OCI-LY7 (cell line): ENCODE measurements at regions not wholly inside any gene's neighbourhood (a gene's known extent, or its start where the extent isn't known, plus 50 kb on each side); places are given as distances from the start of the nearest gene placed in this dataset.

Experiments
- BruUV-seq: library from RNA; stranded (reverse); fragments of 400-500 nt; replicated peaks from 2 replicates; lab custom pipeline; 2021; lab: Mats Ljungman, UMichigan
- CTCF ChIA-PET: fragments of 300-600 bp; sonication (Branson Sonifier 250); formaldehyde crosslinking; loops from one replicate; lab custom pipeline; 2022; ENCODE audit warnings: antibody characterized with exemption; ENCODE audit not compliant: unreplicated experiment; lab: Charles Lee
- POLR2A ChIA-PET: fragments of 300-600 bp; sonication (Branson Sonifier 250); formaldehyde crosslinking; loops from one replicate; lab custom pipeline; 2022; ENCODE audit warnings: antibody characterized with exemption; lab: Charles Lee
- DNase-seq: peaks from one replicate; pipeline ENCODE4 v3.0.0-alpha.2; 2015; ENCODE audit warnings: low spot score
- H2AFZ ChIP-seq: fragments of 200-600 bp; sonication (generic), shearing (Covaris generic); 2 replicates; pipeline ENCODE4 v1.6.1; 2014; ENCODE audit warnings: mild to moderate bottlenecking, antibody characterized with exemption, low read length, moderate library complexity
- H3K27ac ChIP-seq: fragments of 200-600 bp; sonication (generic); 2 replicates; pipeline ENCODE4 v1.5.1; 2014; ENCODE audit warnings: mixed run types, low read depth, mild to moderate bottlenecking, moderate library complexity, low read length, inconsistent platforms; ENCODE audit not compliant: poor library complexity, severe bottlenecking
- H3K36me3 ChIP-seq: fragments of 200-600 bp; sonication (generic); 2 replicates; pipeline ENCODE4 v1.6.1; 2014; ENCODE audit warnings: mild to moderate bottlenecking, antibody characterized with exemption, low read length, moderate library complexity, mixed read lengths; ENCODE audit not compliant: insufficient read depth
- H3K4me1 ChIP-seq: fragments of 200-600 bp; sonication (generic); 2 replicates; pipeline ENCODE4 v1.5.1; 2014; ENCODE audit warnings: mild to moderate bottlenecking, low read length; ENCODE audit not compliant: insufficient read depth, poor library complexity, severe bottlenecking
- H3K4me2 ChIP-seq: fragments of 200-600 bp; sonication (generic); 2 replicates; pipeline ENCODE4 v1.6.1; 2014; ENCODE audit warnings: mild to moderate bottlenecking, low read length
- H3K4me3 ChIP-seq: fragments of 200-600 bp; sonication (generic); 2 replicates; pipeline ENCODE4 v1.5.1; 2014; ENCODE audit warnings: mild to moderate bottlenecking, low read depth, low read length; ENCODE audit not compliant: poor library complexity, severe bottlenecking
- H3K79me2 ChIP-seq: fragments of 200-600 bp; sonication (generic); 2 replicates; pipeline ENCODE4 v1.6.1; 2016; ENCODE audit warnings: low read depth, mild to moderate bottlenecking, low read length, moderate library complexity, mixed read lengths; ENCODE audit not compliant: insufficient read depth
- H3K9me2 ChIP-seq: fragments of 200-600 bp; sonication (generic); 2 replicates; pipeline ENCODE4 v1.6.1; 2016; ENCODE audit warnings: mild to moderate bottlenecking, low read length, mixed read lengths; ENCODE audit not compliant: insufficient read depth
- H3K9me3 ChIP-seq: fragments of 200-600 bp; sonication (generic); 2 replicates; pipeline ENCODE4 v1.6.1; 2014; ENCODE audit warnings: mild to moderate bottlenecking, mixed run types, low read length, mixed read lengths
- H4K20me1 ChIP-seq: fragments of 200-600 bp; sonication (generic); 2 replicates; pipeline ENCODE4 v1.6.1; 2014; ENCODE audit warnings: mild to moderate bottlenecking, antibody characterized with exemption, low read length, moderate library complexity, mixed read lengths; ENCODE audit not compliant: insufficient read depth
- EZH2phosphoT487 ChIP-seq: fragments of 200-600 bp; sonication (generic); IDR thresholded peaks from 2 replicates; pipeline ENCODE4 v1.6.1; 2018; ENCODE audit warnings: low read depth, borderline replicate concordance, mild to moderate bottlenecking, mixed run types, antibody characterized with exemption, low read length, moderate library complexity, mixed read lengths
- intact Hi-C: fragments of 100-400 bp; cut with micrococcal nuclease; formaldehyde crosslinking; loops from one replicate; pipeline ENCODE4 v1.10.0; 2022; ENCODE audit not compliant: unreplicated experiment
- TF ChIP-seq, protein P1 (sequence below): fragments of 200-600 bp; sonication (generic); conservative IDR thresholded peaks from 2 replicates; pipeline ENCODE4 v1.5.1; 2014; ENCODE audit warnings: mild to moderate bottlenecking, antibody characterized with exemption, low read length, moderate library complexity, mixed read lengths

DNA sequence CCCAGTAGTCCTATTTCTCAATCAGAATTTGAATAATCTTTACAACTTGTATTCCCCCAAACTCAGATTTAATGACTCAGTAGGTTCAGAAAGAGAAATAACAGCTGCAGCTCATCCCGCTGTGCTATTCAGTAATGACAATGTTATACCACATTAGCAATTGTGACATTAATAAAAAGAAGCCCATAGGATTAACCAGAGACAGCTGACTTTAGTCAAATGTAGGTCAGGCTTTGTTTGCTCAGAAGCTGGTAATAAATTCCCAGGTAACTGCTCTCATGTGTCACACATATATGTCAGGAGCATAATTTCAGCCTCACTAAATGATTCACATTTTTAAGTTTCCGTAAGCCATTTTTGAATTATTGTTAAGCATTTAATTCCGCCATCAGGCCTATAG is 222.0 kb upstream of the UBE2E2 start:
- no TSS peak for BruUV-seq
- H4K20me1 ChIP-seq: no peaks in the 10 kb centered on the region
- ChIA-PET CTCF (no interaction called here), POLR2A (interaction anchor here (1.2 kb wide), 1 partner anchor 11 kb away, joined by 4 read pairs; no protein-coding TSS in a partner anchor)
- H3K4me3 ChIP-seq: no peak overlapping the region
- no peaks in the 10 kb centered on the region for H3K79me2 ChIP-seq
- no peaks in the 10 kb centered on the region for H3K9me2 ChIP-seq
- no peak overlapping the region for H3K4me2 ChIP-seq
- TF ChIP-seq, protein P1, sequence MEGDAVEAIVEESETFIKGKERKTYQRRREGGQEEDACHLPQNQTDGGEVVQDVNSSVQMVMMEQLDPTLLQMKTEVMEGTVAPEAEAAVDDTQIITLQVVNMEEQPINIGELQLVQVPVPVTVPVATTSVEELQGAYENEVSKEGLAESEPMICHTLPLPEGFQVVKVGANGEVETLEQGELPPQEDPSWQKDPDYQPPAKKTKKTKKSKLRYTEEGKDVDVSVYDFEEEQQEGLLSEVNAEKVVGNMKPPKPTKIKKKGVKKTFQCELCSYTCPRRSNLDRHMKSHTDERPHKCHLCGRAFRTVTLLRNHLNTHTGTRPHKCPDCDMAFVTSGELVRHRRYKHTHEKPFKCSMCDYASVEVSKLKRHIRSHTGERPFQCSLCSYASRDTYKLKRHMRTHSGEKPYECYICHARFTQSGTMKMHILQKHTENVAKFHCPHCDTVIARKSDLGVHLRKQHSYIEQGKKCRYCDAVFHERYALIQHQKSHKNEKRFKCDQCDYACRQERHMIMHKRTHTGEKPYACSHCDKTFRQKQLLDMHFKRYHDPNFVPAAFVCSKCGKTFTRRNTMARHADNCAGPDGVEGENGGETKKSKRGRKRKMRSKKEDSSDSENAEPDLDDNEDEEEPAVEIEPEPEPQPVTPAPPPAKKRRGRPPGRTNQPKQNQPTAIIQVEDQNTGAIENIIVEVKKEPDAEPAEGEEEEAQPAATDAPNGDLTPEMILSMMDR: no peak
- TF ChIP-seq EZH2phosphoT487: no peak
- no peaks in the 10 kb centered on the region for H3K36me3 ChIP-seq
- no peak overlapping the region for H2AFZ ChIP-seq
- H3K27ac ChIP-seq: no peak overlapping the region
- DNase-seq: no peak
- intact Hi-C loops: no loop called here
- H3K9me3 ChIP-seq: no peaks in the 10 kb centered on the region
- H3K4me1 ChIP-seq: no peaks in the 10 kb centered on the region

- Histone ChIP-seq H2AFZ (no peak overlapping the region), H3K36me3 (no peaks in the 10 kb centered on the region), H3K79me2 (no peaks in the 10 kb centered on the region), H3K9me3 (no peaks in the 10 kb centered on the region), H3K4me1 (no peaks in the 10 kb centered on the region), H3K9me2 (no peaks in the 10 kb centered on the region), H3K27ac (no peak overlapping the region), H4K20me1 (no peaks in the 10 kb centered on the region), H3K4me3 (no peak overlapping the region), H3K4me2 (no peak overlapping the region)
- intact Hi-C loops: no loop called here
- BruUV-seq: no TSS peak
- no peak for TF ChIP-seq EZH2phosphoT487
- TF ChIP-seq, protein P1: no peak
- ChIA-PET CTCF (no interaction called here), POLR2A (interaction anchor here (1.2 kb wide), 1 partner anchor 11 kb away, joined by 4 read pairs; no protein-coding TSS in a partner anchor)
- DNase-seq: no peak
Measured at GRCh38 chr3:22981861-22982260, 221.3 kb upstream of the UBE2E2 start.

GRCh38 chr3:22982981-22983587 is 220.0 kb upstream of the UBE2E2 start:
- H3K27ac ChIP-seq: no peak overlapping the region
- H3K79me2 ChIP-seq: no peaks in the 10 kb centered on the region
- H3K36me3 ChIP-seq: no peaks in the 10 kb centered on the region
- ChIA-PET CTCF (no interaction called here), POLR2A (interaction anchor here (1.6 kb wide), 1 partner anchor 12 kb away, joined by 4 read pairs; no protein-coding TSS in a partner anchor)
- H2AFZ ChIP-seq: no peak overlapping the region
- no peak overlapping the region for H3K4me3 ChIP-seq
- H3K4me2 ChIP-seq: no peak overlapping the region
- H4K20me1 ChIP-seq: no peaks in the 10 kb centered on the region
- H3K4me1 ChIP-seq: no peaks in the 10 kb centered on the region
- no peaks in the 10 kb centered on the region for H3K9me2 ChIP-seq
- intact Hi-C loops: no loop called here
- DNase-seq: no peak
- H3K9me3 ChIP-seq: no peaks in the 10 kb centered on the region
- BruUV-seq: no TSS peak
- TF ChIP-seq, protein P1: no peak
- no peak for TF ChIP-seq EZH2phosphoT487
